ENCODE measurements at regions not wholly inside any gene's neighbourhood (a gene's known extent, or its start where the extent isn't known, plus 50 kb on each side); places are given as distances from the start of the nearest gene placed in this dataset.

DNA sequence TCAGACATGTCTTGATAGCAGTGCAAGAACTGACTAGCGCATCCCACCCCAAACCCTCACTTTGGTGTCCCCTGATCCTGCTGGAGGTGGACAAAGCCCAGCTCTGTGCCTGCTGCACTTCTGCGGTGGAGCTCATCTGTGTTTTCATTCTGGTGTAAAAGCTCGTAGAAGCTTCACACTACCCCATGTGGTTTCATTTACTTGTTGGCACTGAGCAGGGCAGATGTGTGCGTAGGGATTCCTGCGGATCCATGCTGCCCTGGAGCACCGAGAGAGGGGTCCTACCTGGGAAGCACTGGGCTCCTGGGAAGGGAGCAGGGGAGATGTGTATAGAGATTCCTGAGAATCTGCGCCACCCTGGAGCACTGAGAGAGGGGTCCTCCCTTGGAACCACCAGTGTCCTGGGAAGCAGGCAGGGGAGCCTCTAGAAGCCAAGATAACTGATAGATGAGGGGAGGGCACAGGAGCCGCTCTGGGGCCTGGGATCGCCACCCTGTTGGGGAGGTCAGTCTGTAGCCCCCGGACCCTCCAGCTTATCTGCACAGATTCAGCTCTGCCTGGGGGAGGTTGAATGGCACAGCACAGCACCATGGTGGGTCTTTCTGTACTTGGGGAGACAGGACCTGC is 106.9 kb upstream of the OTOS start:
- H3K4me1 ChIP-seq (ENCODE audit: control insufficient read depth, low read length) = no peaks in the 10 kb centered on the region
- no peaks in the 10 kb centered on the region for H4K20me1 ChIP-seq (ENCODE audit: control insufficient read depth, insufficient read depth, low read depth, low read length)
- no peaks in the 10 kb centered on the region for H3K79me2 ChIP-seq (ENCODE audit: control insufficient read depth, low read length)
- no peak overlapping the region for H3K27ac ChIP-seq (ENCODE audit: low read depth, low read length)
- H3K36me3 ChIP-seq (ENCODE audit: control insufficient read depth, low read length) = no peaks in the 10 kb centered on the region
- no peak overlapping the region for H3K4me3 ChIP-seq (ENCODE audit: low read length)
- no peaks in the 10 kb centered on the region for H3K27me3 ChIP-seq (ENCODE audit: control insufficient read depth, low read length)
- H3K9me3 ChIP-seq (ENCODE audit: control insufficient read depth, insufficient read depth, low read length) = no peaks in the 10 kb centered on the region
- no peak for TF ChIP-seq EZH2phosphoT487 (IDR thresholded peaks at IDR 0.05; ENCODE audit: borderline replicate concordance, low read length)
- TF ChIP-seq, protein P1, sequence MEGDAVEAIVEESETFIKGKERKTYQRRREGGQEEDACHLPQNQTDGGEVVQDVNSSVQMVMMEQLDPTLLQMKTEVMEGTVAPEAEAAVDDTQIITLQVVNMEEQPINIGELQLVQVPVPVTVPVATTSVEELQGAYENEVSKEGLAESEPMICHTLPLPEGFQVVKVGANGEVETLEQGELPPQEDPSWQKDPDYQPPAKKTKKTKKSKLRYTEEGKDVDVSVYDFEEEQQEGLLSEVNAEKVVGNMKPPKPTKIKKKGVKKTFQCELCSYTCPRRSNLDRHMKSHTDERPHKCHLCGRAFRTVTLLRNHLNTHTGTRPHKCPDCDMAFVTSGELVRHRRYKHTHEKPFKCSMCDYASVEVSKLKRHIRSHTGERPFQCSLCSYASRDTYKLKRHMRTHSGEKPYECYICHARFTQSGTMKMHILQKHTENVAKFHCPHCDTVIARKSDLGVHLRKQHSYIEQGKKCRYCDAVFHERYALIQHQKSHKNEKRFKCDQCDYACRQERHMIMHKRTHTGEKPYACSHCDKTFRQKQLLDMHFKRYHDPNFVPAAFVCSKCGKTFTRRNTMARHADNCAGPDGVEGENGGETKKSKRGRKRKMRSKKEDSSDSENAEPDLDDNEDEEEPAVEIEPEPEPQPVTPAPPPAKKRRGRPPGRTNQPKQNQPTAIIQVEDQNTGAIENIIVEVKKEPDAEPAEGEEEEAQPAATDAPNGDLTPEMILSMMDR (IDR thresholded peaks at IDR 0.05; ENCODE audit: low read depth, low read length, poor library complexity, severe bottlenecking) = no peak
- H3K4me2 ChIP-seq (ENCODE audit: low read length) = no peak overlapping the region
- no peaks in the 10 kb centered on the region for H3F3A ChIP-seq (ENCODE audit: control insufficient read depth, insufficient read depth)
- H3K9me2 ChIP-seq (replicated peaks; ENCODE audit: control insufficient read depth, low read length) = no peaks in the 10 kb centered on the region

DNA sequence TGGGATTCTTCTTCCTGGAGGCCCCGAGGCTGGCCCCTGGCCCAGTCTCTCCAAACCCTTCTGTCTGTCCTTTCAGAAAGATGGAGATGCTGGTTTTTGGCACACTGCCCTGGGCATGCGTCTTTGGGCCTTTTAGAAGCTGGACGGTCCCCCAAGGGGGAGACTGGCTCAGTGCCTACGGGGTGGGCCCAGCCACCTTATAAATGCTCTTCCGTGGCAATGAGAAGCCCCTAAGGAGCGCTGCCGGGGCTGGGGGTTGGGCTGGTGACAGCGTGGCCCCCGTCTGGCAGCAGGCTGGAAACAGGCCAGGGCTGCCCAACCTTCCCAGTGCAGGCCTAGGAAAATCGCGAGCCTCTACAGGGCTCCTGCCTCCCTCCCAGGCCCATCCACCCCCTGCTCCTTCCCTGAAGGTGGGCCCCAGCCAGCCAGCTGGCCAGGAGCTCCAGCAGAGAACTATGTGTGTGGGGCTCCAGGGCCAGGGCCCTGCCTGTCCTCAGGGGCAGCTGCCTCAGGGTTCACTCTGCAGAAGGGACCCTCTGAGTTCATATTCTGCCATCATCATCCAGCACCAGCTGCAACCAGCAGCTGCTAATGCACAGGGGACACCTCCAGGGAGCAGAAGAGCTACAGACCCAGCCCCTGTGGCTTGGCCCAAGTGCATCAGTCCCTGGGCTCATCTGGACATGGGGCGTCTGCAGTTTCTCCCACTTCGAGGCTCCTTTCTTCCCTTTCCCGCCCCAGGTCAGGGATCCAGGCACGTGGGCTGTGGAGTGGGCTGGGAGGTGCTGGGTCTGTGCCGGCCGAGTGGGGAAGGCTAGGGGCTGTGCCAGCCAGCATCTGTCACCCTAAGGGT is 107.6 kb upstream of the OTOS start:
- no peaks in the 10 kb centered on the region for H3F3A ChIP-seq (ENCODE audit: control insufficient read depth, insufficient read depth)
- TF ChIP-seq, protein P1 (IDR thresholded peaks at IDR 0.05; ENCODE audit: low read depth, low read length, poor library complexity, severe bottlenecking) = no peak
- no peak for TF ChIP-seq EZH2phosphoT487 (IDR thresholded peaks at IDR 0.05; ENCODE audit: borderline replicate concordance, low read length)
- no peaks in the 10 kb centered on the region for H3K4me1 ChIP-seq (ENCODE audit: control insufficient read depth, low read length)
- H3K4me2 ChIP-seq (ENCODE audit: low read length) = no peak overlapping the region
- H3K9me2 ChIP-seq (replicated peaks; ENCODE audit: control insufficient read depth, low read length) = no peaks in the 10 kb centered on the region
- no peaks in the 10 kb centered on the region for H3K27me3 ChIP-seq (ENCODE audit: control insufficient read depth, low read length)
- no peak overlapping the region for H3K4me3 ChIP-seq (ENCODE audit: low read length)
- H3K9me3 ChIP-seq (ENCODE audit: control insufficient read depth, insufficient read depth, low read length) = no peaks in the 10 kb centered on the region
- no peaks in the 10 kb centered on the region for H3K79me2 ChIP-seq (ENCODE audit: control insufficient read depth, low read length)
- H3K36me3 ChIP-seq (ENCODE audit: control insufficient read depth, low read length) = no peaks in the 10 kb centered on the region
- H4K20me1 ChIP-seq (ENCODE audit: control insufficient read depth, insufficient read depth, low read depth, low read length) = no peaks in the 10 kb centered on the region
- no peak overlapping the region for H3K27ac ChIP-seq (ENCODE audit: low read depth, low read length)

DNA sequence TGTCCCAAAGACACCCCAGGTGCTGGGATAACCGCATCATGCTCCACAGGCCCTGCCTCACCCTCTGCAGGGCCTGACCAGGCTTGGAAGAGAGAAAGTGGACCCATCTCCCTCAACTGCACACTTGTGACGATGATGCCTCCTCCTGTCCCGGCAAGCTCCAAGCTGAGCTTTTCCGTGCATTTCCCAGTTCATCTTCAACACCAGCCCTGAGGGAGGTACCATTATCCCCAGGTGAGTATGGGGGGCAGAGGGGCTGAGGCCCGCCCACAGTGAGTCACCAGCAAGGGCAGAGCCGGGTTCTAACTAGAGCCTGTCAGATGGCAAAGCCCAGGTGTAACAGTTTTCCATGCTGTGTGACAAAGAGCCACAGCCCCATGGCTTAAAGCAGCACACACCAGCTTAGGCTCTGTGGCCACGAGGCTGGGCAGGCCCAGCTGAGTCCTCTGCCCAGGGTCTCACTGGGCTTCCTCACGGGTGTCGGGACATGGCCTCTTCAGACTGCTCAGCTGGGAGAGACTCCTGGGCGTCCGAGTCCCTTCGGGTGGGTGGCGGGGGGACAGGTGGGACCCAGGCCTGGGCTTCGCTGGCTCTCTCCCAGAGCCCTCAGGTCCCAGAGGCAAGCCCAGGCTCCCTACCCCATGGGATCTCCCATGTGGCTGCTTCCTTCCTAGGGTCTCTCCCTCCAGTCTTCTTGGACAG is 108.4 kb upstream of the OTOS start:
- no peak overlapping the region for H3K27ac ChIP-seq (ENCODE audit: low read depth, low read length)
- no peak for TF ChIP-seq EZH2phosphoT487 (IDR thresholded peaks at IDR 0.05; ENCODE audit: borderline replicate concordance, low read length)
- TF ChIP-seq, protein P1 (IDR thresholded peaks at IDR 0.05; ENCODE audit: low read depth, low read length, poor library complexity, severe bottlenecking) = no peak
- no peaks in the 10 kb centered on the region for H3K4me1 ChIP-seq (ENCODE audit: control insufficient read depth, low read length)
- H3K4me3 ChIP-seq (ENCODE audit: low read length) = no peak overlapping the region
- no peaks in the 10 kb centered on the region for H3K79me2 ChIP-seq (ENCODE audit: control insufficient read depth, low read length)
- no peaks in the 10 kb centered on the region for H3K36me3 ChIP-seq (ENCODE audit: control insufficient read depth, low read length)
- H4K20me1 ChIP-seq (ENCODE audit: control insufficient read depth, insufficient read depth, low read depth, low read length) = no peaks in the 10 kb centered on the region
- no peaks in the 10 kb centered on the region for H3K9me2 ChIP-seq (replicated peaks; ENCODE audit: control insufficient read depth, low read length)
- H3K4me2 ChIP-seq (ENCODE audit: low read length) = no peak overlapping the region
- H3F3A ChIP-seq (ENCODE audit: control insufficient read depth, insufficient read depth) = no peaks in the 10 kb centered on the region
- H3K27me3 ChIP-seq (ENCODE audit: control insufficient read depth, low read length) = no peaks in the 10 kb centered on the region
- no peaks in the 10 kb centered on the region for H3K9me3 ChIP-seq (ENCODE audit: control insufficient read depth, insufficient read depth, low read length)

All from DOHH2 (cell line).